Ishikawa (cell line): ENCODE measurements at regions not wholly inside any gene's neighbourhood (a gene's known extent, or its start where the extent isn't known, plus 50 kb on each side); places are given as distances from the start of the nearest gene placed in this dataset.

Experiments
- CEBPB ChIP-seq: IDR thresholded peaks from 2 replicates; pipeline ENCODE4 v1.6.1; 2012
- CREB1 ChIP-seq: IDR thresholded peaks from 2 replicates; pipeline ENCODE4 v1.6.1; 2012; ENCODE audit warnings: low read depth
- EGR1 ChIP-seq: IDR thresholded peaks from 2 replicates; pipeline ENCODE4 v1.6.1; 2012
- EP300 ChIP-seq: IDR thresholded peaks from 2 replicates; pipeline ENCODE4 v1.6.1; 2012; ENCODE audit warnings: borderline replicate concordance
- FOXM1 ChIP-seq: IDR thresholded peaks from 2 replicates; pipeline ENCODE4 v1.6.1; 2012; ENCODE audit warnings: low read depth, borderline replicate concordance
- NFIC ChIP-seq: IDR thresholded peaks from 2 replicates; pipeline ENCODE4 v1.6.1; 2012
- RAD21 ChIP-seq: IDR thresholded peaks from 2 replicates; pipeline ENCODE4 v1.6.1; 2012; ENCODE audit warnings: low read depth
- TAF1 ChIP-seq: IDR thresholded peaks from 2 replicates; pipeline ENCODE4 v1.6.1; 2012; ENCODE audit warnings: low read depth, mild to moderate bottlenecking
- TCF12 ChIP-seq: IDR thresholded peaks from 2 replicates; pipeline ENCODE4 v1.6.1; 2012; ENCODE audit warnings: low read depth
- TEAD4 ChIP-seq: IDR thresholded peaks from 2 replicates; pipeline ENCODE4 v1.6.1; 2012
- YY1 ChIP-seq: IDR thresholded peaks from 2 replicates; pipeline ENCODE4 v1.6.1; 2012; ENCODE audit warnings: low read depth
- ZBTB7A ChIP-seq: IDR thresholded peaks from 2 replicates; pipeline ENCODE4 v1.6.1; 2012; ENCODE audit warnings: low read depth
- TF ChIP-seq, protein P1 (sequence below): IDR thresholded peaks from 2 replicates; pipeline ENCODE4 v1.6.1; 2012
- TF ChIP-seq, protein P2 (sequence below): IDR thresholded peaks from 2 replicates; pipeline ENCODE4 v1.6.1; 2012; ENCODE audit warnings: low read depth, mild to moderate bottlenecking
- TF ChIP-seq, protein P3 (sequence below): IDR thresholded peaks from 2 replicates; pipeline ENCODE4 v1.6.1; 2012

DNA sequence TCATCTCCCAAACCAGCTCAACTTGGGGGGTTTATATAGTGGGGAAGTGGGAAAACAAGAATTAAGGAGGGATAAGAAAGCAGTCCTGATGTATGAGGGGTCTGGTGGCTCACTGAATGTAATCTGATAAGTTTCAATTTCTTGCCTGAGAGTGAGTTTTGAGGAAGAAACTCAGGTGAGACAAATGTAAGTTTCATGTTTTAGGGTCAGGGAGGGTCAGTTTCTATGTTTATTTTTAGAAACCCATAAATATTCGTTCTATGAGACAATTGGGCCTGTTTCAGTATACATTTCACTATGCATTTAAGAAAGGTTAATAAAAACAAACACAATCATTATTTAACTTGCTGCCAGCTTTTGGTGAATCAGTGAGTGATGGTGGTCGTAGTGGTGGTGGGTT, 128.0 kb upstream of the MBL2 start:
- no peak for TF ChIP-seq CEBPB
- no peak for TF ChIP-seq RAD21
- no peak for TF ChIP-seq CREB1
- no peak for TF ChIP-seq TAF1
- TF ChIP-seq FOXM1 = no peak
- TF ChIP-seq NFIC = no peak
- no peak for TF ChIP-seq TEAD4
- TF ChIP-seq ZBTB7A = no peak
- TF ChIP-seq, protein P1, sequence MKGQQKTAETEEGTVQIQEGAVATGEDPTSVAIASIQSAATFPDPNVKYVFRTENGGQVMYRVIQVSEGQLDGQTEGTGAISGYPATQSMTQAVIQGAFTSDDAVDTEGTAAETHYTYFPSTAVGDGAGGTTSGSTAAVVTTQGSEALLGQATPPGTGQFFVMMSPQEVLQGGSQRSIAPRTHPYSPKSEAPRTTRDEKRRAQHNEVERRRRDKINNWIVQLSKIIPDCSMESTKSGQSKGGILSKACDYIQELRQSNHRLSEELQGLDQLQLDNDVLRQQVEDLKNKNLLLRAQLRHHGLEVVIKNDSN = no peak
- TF ChIP-seq, protein P2, sequence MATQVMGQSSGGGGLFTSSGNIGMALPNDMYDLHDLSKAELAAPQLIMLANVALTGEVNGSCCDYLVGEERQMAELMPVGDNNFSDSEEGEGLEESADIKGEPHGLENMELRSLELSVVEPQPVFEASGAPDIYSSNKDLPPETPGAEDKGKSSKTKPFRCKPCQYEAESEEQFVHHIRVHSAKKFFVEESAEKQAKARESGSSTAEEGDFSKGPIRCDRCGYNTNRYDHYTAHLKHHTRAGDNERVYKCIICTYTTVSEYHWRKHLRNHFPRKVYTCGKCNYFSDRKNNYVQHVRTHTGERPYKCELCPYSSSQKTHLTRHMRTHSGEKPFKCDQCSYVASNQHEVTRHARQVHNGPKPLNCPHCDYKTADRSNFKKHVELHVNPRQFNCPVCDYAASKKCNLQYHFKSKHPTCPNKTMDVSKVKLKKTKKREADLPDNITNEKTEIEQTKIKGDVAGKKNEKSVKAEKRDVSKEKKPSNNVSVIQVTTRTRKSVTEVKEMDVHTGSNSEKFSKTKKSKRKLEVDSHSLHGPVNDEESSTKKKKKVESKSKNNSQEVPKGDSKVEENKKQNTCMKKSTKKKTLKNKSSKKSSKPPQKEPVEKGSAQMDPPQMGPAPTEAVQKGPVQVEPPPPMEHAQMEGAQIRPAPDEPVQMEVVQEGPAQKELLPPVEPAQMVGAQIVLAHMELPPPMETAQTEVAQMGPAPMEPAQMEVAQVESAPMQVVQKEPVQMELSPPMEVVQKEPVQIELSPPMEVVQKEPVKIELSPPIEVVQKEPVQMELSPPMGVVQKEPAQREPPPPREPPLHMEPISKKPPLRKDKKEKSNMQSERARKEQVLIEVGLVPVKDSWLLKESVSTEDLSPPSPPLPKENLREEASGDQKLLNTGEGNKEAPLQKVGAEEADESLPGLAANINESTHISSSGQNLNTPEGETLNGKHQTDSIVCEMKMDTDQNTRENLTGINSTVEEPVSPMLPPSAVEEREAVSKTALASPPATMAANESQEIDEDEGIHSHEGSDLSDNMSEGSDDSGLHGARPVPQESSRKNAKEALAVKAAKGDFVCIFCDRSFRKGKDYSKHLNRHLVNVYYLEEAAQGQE = no peak
- no peak for TF ChIP-seq YY1
- no peak for TF ChIP-seq EP300
- no peak for TF ChIP-seq TCF12
- TF ChIP-seq EGR1 = no peak
- TF ChIP-seq, protein P3, sequence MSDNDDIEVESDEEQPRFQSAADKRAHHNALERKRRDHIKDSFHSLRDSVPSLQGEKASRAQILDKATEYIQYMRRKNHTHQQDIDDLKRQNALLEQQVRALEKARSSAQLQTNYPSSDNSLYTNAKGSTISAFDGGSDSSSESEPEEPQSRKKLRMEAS = no peak

DNA sequence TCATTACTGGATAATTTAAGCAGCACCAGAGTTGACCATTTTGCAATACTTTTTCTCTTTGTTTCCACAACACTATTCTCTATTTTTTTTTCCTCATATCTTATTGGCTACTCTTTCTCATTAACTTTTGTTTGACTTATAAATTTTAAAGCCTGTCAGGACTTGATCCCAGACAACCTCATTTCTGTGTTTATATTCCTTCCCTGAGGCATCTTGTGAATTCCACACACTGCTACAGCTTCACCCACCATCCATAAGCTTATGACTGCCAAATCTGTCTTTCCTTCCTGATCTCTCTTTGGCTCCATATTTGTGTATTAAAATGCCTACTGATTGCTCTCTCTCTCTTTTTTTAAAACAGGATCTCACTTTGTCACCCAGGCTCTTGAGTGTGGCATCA, 124.6 kb upstream of the MBL2 start:
- TF ChIP-seq, protein P2 = no peak
- TF ChIP-seq TCF12 (no peak), RAD21 (no peak), TAF1 (no peak), CREB1 (no peak), EGR1 (no peak), FOXM1 (no peak), YY1 (no peak)
- TF ChIP-seq, protein P3 = no peak

DNA sequence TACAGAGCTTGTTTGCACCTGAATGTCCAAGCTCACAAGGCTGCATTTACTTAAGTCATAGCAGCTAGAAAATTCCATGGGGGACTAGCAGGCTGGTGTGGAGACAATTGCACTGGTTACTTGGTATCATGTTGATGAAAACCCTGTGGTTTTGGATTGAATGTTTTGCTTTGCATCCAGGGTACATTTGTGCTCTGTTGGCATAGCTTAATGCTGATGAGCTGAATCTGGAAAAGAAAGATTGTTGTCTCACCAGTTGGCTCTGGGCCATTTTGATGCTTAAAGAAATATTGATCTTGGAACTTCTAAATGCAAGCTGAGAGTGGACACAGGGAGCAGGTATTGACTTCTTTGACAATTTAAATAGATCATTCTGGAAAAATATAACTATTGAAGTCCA, 122.5 kb upstream of the MBL2 start:
- TF ChIP-seq RAD21 (no peak), TEAD4 (no peak), TAF1 (no peak), CEBPB (no peak), NFIC (no peak), TCF12 (no peak)

DNA sequence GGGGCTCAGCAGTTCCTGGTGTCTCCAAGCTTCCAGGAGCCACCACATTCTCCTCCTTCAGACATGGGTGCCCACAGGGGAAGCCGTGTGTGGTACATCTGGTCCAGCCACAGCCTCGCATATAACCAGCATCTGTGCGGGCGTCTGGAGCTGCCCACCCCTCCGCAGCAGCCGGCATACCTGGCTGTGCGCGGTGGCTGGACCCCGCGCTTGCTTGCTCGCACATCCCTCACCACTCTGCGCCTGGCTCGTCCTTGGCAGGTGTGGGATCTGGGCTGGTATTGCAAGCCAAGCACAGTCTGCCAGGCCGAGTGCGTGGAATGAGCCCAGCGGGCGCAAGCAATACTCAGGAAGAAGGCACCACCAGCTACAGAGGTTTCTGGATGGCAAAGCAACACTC, 117.7 kb upstream of the MBL2 start:
- TF ChIP-seq YY1 = no peak
- no peak for TF ChIP-seq RAD21
- TF ChIP-seq EGR1 = no peak
- no peak for TF ChIP-seq CEBPB
- TF ChIP-seq, protein P1 = no peak
- TF ChIP-seq NFIC = no peak
- no peak for TF ChIP-seq TAF1
- no peak for TF ChIP-seq FOXM1
- TF ChIP-seq, protein P3 = no peak
- TF ChIP-seq, protein P2 = no peak
- TF ChIP-seq CREB1 = no peak
- no peak for TF ChIP-seq TEAD4
- TF ChIP-seq EP300 = no peak
- TF ChIP-seq ZBTB7A = no peak
- no peak for TF ChIP-seq TCF12
